ENCODE measurements at regions not wholly inside any gene's neighbourhood (a gene's known extent, or its start where the extent isn't known, plus 50 kb on each side); places are given as distances from the start of the nearest gene placed in this dataset.
"Not testable (repeated sequence)": the region's sequence is repeated elsewhere in the genome, so short reads cannot be mapped to it uniquely, and the experiment has no call there.

DNA sequence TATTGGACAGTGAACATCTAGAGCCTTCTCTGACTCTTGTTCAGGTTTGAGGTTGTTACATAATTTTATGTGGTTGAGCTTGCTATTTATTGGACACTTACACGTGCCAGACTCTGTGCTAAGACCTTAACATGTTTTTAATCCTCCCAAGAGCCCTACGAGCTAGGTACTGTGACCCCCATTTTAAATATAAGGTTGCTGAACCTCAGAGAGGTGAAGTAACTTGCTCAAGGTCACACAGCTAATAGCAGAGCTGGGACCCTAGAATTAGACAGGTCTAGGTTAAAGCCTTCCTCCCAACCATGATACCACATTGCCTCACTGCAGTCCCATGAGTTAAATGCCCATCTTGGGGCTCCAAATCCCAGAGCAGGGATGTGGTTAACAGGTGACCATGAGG, 135.7 kb upstream of the PITX1 start:
- DNase-seq (ENCODE audit: low spot score in 2 of 2): no peak
- H3K36me3 Mint-ChIP-seq: no peaks in the 10 kb centered on the region
- no peak for ATAC-seq (ENCODE audit: low read depth)
- peaks cover 22% of the 10 kb centered on the region for H3K27me3 Mint-ChIP-seq
- H3K4me1 Mint-ChIP-seq: no peaks in the 10 kb centered on the region
- no peak overlapping the region for H3K27ac Mint-ChIP-seq
- H3K9me3 Mint-ChIP-seq: no peaks in the 10 kb centered on the region
- no peak overlapping the region for H3K4me3 Mint-ChIP-seq

DNA sequence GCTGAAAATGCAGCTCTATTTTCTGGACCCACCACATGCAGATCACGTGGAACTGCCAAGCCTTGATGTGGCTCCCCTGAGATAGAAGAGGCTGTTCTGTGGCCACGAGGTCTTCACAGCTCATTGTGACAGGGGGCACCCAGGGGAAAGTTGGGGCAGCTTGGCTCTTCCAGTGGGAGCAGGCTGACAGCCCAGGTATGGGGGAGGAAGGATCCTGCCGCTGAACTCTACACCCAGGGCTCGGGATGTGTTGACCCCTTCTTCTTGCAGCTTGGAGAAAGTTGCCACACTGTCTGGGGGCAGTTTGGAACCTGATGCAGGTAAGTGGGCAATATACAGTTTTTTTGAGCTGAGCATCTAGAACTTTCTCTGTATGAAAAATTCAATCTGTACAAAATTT, 133.6 kb upstream of the PITX1 start:
- DNase-seq (ENCODE audit: low spot score in 2 of 2) (no peak), ATAC-seq (ENCODE audit: low read depth) (no peak)
- Mint-ChIP-seq H3K27ac (no peak overlapping the region), H3K27me3 (peaks cover 27% of the 10 kb centered on the region), H3K9me3 (peaks cover 1% of the 10 kb centered on the region), H3K36me3 (no peaks in the 10 kb centered on the region), H3K4me3 (no peak overlapping the region), H3K4me1 (no peaks in the 10 kb centered on the region)

DNA sequence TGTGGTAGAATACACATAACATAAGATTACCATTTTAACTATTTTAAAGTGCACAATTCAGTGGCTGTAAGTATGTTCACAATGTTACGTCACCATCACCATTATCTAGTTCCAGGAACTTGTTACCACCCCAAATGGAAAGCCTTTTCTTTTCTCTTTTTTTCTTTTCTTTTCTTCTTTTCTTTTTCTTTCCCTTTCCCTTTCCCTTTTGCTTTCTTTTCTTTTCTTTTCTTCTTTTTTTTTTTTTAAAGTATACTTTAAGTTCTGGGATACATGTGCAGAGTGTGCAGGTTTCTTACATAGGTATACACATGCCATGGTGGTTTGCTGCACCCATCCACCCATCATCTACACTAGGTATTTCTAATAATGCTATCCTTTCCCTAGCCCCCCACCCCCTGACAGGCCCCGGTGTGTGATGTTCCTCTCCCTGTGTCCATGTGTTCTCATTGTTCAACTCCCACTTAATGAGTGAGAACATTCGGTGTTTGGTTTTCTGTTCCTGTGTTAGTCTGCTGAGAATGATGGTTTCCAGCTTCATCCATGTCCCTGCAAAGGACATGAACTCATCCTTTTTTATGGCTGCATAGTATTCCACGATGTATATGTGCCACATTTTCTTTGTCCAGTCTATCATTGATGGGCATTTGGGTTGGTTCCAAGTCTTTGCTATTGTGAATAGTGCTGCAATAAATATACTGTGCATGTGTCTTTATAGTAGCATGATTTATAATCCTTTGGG, 131.0 kb upstream of the PITX1 start:
- not testable (repeated sequence) for H3K27ac Mint-ChIP-seq; DNase-seq (ENCODE audit: low spot score in 2 of 2); H3K4me3 Mint-ChIP-seq; H3K9me3 Mint-ChIP-seq; ATAC-seq (ENCODE audit: low read depth); H3K4me1 Mint-ChIP-seq; H3K36me3 Mint-ChIP-seq
- peaks cover 20% of the 10 kb centered on the region for H3K27me3 Mint-ChIP-seq

DNA sequence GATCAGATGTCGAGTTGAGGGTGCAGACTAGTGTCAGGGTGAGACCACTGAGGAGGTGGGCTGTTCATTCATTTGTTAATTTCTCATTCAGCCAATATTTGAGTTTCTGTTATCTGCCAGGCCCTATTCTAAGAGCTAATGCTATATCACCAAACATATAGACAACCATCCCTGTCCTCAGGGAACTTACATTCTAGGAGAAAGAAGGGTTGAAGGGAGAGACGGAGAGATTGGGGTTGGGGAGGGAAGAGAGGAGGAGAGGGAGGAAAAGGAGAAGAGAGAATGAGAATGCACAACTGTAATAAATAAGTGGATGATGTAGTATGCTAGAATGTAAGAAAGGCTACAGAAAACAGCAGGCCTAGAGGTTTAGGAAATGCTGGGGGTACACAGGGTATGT, 129.9 kb upstream of the PITX1 start:
- no peaks in the 10 kb centered on the region for H3K4me1 Mint-ChIP-seq
- H3K27ac Mint-ChIP-seq: no peak overlapping the region
- DNase-seq (ENCODE audit: low spot score in 2 of 2) (no peak), ATAC-seq (ENCODE audit: low read depth) (no peak)
- no peaks in the 10 kb centered on the region for H3K36me3 Mint-ChIP-seq
- peaks cover 22% of the 10 kb centered on the region for H3K27me3 Mint-ChIP-seq
- peaks cover 7% of the 10 kb centered on the region for H3K9me3 Mint-ChIP-seq
- H3K4me3 Mint-ChIP-seq: no peak overlapping the region

DNA sequence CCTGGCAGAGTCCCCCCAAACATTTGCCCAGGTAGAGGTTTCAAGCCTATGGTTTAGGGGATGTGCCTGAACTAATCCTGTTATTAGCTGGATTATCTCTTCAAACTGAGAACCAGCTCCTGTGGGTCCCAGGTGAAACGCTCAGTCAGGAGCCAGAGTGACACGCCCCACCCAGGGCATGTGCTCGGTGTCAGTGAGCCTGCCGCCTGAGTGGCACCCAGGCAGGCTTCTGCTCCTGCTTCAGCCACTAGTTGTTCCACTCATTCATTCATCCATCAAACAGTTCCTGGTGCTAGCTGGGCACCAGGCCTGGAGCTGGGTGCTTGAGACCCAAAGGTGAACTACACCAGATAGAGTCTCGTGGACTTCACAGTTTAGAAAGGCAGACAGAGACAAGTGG, 129.4 kb upstream of the PITX1 start:
- no peaks in the 10 kb centered on the region for H3K4me1 Mint-ChIP-seq

DNA sequence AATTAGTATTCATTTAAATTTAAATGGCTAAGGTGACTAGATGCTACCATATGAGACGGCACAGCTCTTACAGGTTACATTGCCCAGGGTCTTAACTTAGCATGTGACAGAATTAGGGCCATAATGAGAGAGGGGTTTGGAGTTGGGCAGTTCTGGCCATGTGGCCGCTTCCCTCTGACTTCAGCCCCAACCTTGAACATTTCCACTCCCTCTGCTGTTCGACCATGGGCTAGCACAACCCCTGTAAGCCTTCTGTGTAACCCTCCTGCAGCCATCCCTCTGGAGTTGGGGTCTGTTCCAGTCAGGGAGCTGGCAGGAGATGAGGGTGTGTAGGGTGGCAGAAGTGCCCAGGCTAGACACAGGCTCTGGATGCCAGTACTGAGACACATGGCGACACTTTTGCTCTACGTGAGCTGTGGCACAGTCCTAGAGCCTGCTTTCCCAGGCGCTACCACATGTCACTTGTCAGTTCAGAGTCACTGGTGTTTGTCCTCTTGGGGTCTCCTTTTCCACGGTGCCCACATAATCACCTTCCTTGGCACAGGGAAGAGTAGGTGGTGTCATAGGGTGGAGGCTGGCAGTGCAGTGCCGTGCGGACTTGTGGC, 128.7 kb upstream of the PITX1 start:
- DNase-seq (ENCODE audit: low spot score in 2 of 2) (no peak), ATAC-seq (ENCODE audit: low read depth) (no peak)
- no peak overlapping the region for H3K27ac Mint-ChIP-seq
- H3K27me3 Mint-ChIP-seq: peaks cover 17% of the 10 kb centered on the region
- no peaks in the 10 kb centered on the region for H3K4me1 Mint-ChIP-seq
- H3K9me3 Mint-ChIP-seq: peaks cover 11% of the 10 kb centered on the region
- H3K36me3 Mint-ChIP-seq: no peaks in the 10 kb centered on the region
- H3K4me3 Mint-ChIP-seq: no peak overlapping the region

More for the DNA sequence above, 129.4 kb upstream of the PITX1 start:
- Mint-ChIP-seq H3K27me3 (peaks cover 19% of the 10 kb centered on the region), H3K9me3 (peaks cover 8% of the 10 kb centered on the region), H3K4me3 (no peak overlapping the region), H3K36me3 (no peaks in the 10 kb centered on the region), H3K27ac (no peak overlapping the region)
- DNase-seq (ENCODE audit: low spot score in 2 of 2) (no peak), ATAC-seq (ENCODE audit: low read depth) (no peak)

DNA sequence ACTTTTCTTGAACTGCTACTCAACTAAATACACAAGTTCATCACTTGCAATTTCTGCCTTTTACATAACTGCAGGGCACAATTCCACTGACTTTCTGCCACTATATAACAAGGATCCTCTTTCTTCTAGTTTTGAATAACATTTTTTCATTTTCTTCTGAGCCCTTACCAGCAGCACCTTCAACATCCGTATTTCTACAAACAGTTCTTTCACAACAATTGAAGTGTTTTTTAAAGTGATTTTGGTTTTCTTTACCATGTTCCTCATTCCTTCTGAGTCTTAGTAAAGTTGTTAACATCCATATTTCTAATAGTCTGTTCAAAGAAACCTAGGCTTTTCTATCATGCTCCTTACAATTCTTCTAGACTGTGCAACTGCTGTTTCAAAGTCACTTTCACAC, 127.2 kb upstream of the PITX1 start:
- H3K27me3 Mint-ChIP-seq: peaks cover 13% of the 10 kb centered on the region
- peaks cover 13% of the 10 kb centered on the region for H3K9me3 Mint-ChIP-seq
- no peak overlapping the region for H3K27ac Mint-ChIP-seq
- H3K4me3 Mint-ChIP-seq: no peak overlapping the region
- H3K4me1 Mint-ChIP-seq: no peaks in the 10 kb centered on the region
- DNase-seq (ENCODE audit: low spot score in 2 of 2) (no peak), ATAC-seq (ENCODE audit: low read depth) (no peak)
- H3K36me3 Mint-ChIP-seq: no peaks in the 10 kb centered on the region

DNA sequence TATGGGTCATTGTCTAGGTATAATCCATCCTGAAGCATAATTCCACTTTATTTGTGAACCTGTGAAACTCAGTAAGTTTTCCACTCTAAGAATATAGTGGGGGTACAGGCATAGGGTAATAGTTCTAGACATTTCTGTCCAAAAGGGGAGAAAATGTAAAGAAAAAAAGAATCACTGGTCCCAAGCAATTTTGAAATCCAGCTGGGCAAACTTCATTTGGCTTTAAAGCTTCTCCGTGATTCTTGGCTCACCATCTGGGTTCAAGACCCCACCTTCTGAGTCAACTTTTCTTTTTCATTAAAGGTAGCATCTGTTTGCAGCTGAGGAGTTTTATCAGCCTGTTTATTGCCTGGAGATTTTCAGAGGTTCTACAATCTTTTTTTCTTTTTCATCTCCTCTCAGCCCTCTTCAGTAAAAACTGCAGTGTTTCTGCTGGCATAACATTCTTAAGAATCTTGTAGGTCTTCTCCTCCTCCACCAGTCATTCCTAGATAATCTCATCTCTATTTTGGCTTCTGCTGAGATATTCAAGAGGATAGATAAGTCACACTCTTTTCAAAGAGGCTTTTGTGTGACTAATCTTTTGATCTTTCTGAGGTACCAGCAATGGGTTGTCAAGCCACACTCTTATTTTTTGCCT, 126.1 kb upstream of the PITX1 start:
- ATAC-seq (ENCODE audit: low read depth) (no peak), DNase-seq (ENCODE audit: low spot score in 2 of 2) (no peak)
- no peaks in the 10 kb centered on the region for H3K36me3 Mint-ChIP-seq
- no peak overlapping the region for H3K4me3 Mint-ChIP-seq
- no peaks in the 10 kb centered on the region for H3K4me1 Mint-ChIP-seq
- peaks cover 17% of the 10 kb centered on the region for H3K27me3 Mint-ChIP-seq
- H3K27ac Mint-ChIP-seq: no peak overlapping the region
- H3K9me3 Mint-ChIP-seq: peaks cover 13% of the 10 kb centered on the region

DNA sequence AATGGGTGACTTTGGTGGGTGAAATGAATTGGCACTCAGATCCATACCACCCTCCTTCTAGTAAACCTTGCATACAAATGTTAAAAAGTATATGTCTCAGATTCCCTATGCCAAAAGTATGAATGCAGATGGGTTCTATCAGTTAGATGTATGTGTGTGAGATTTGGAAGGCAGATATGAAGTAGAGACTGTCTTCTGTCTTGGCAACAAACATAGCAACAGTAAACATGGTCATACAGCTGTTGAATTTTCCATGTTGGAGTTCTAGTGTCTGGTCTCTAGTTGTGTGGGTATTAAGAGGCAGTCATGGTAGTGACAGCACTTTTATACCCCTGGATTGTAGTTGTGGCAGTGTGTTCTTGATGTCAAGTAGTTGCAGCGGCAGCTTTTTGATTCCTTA, 125.6 kb upstream of the PITX1 start:
- ATAC-seq (ENCODE audit: low read depth): no peak
- no peak overlapping the region for H3K4me3 Mint-ChIP-seq
- no peak overlapping the region for H3K27ac Mint-ChIP-seq
- no peaks in the 10 kb centered on the region for H3K4me1 Mint-ChIP-seq
- peaks cover 17% of the 10 kb centered on the region for H3K27me3 Mint-ChIP-seq
- H3K9me3 Mint-ChIP-seq: peaks cover 13% of the 10 kb centered on the region
- DNase-seq (ENCODE audit: low spot score in 2 of 2): no peak
- H3K36me3 Mint-ChIP-seq: no peaks in the 10 kb centered on the region

DNA sequence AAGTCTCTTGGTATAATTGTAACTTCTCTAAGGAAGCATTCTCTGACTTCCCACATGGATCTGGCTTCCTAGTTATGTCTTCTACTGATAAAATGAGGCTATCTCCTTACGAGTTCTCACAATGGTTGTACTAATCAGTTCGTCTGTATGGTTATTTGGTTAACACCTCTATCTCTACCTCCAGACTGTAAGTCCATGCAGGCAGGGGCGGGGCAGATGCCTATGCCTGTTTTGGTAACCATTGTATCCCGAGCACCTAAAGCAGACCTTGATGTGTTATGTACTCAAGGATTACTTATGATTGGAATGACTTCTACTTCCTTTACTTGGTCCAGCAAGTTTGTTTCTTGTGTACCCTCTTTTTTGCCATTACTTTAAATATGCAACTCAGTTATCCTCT, 125.0 kb upstream of the PITX1 start:
- H3K9me3 Mint-ChIP-seq: peaks cover 13% of the 10 kb centered on the region
- H3K36me3 Mint-ChIP-seq: no peaks in the 10 kb centered on the region
- no peak overlapping the region for H3K4me3 Mint-ChIP-seq
- H3K27me3 Mint-ChIP-seq: peaks cover 14% of the 10 kb centered on the region
- no peak overlapping the region for H3K27ac Mint-ChIP-seq
- no peak for ATAC-seq (ENCODE audit: low read depth)
- H3K4me1 Mint-ChIP-seq: no peaks in the 10 kb centered on the region
- no peak for DNase-seq (ENCODE audit: low spot score in 2 of 2)

DNA sequence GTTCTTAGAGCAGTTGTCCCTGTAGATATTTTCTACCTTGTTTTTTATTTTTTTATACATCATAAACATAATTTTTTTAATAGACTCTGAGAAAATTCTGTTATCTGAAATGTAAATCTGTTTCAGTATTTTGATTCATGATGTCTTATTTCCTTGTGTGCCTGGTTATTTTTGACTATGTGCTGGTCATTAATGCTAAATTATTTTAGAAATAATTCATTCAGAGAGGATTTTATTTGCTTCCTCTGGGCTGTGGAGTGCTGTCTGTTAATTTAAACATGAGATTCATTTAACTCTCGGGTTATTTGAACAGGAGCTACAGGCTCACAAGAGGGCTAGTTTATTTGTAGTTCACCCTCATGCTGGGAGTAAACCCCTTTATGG, 124.3 kb upstream of the PITX1 start:
- peaks cover 14% of the 10 kb centered on the region for H3K27me3 Mint-ChIP-seq
- DNase-seq (ENCODE audit: low spot score in 2 of 2) (no peak), ATAC-seq (ENCODE audit: low read depth) (no peak)
- no peaks in the 10 kb centered on the region for H3K4me1 Mint-ChIP-seq
- no peak overlapping the region for H3K4me3 Mint-ChIP-seq
- peaks cover 11% of the 10 kb centered on the region for H3K9me3 Mint-ChIP-seq
- no peaks in the 10 kb centered on the region for H3K36me3 Mint-ChIP-seq
- H3K27ac Mint-ChIP-seq: no peak overlapping the region

DNA sequence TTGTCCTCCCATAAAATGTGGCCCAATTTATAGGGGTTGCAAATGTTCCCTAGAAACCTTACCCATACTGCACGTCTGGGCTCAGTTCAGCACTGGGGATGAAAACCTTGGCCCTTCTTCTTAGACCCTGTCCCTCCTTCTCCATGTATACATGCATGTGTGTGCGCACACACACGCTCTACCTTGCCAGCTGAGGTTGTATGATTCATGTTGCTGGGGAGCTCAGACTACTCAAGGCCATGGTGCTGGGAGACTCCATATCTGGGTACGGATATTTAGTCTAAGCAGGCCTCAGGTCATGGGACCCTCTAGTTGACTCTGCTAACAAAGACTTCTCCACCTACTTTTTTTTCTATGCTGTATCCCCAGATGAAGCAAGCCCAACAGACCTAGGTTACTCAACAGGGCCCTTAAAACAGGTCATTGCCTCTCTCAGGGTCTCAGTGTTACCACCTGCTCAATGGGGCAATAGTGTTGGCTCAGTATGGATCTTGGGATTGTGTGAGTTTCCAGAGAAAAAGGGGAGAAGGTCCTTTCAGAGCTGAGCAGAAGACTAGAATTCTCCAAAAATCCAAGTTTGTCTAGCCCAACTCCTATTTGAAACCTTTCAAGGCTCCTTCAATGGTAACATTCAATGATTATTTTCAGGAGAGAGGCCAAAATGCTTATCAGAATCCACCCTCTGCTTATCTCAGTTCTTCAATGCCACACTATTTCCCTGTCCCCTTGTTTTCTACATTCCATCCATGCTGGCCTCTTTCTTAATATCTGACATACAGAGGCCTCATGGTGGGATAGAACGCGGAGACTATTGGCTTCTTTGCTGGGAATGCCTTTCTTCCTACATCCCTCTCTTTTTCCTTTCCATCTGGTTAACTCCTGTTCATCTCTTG, 123.6 kb upstream of the PITX1 start:
- no peak overlapping the region for H3K4me3 Mint-ChIP-seq
- no peaks in the 10 kb centered on the region for H3K36me3 Mint-ChIP-seq
- ATAC-seq (ENCODE audit: low read depth) (no peak), DNase-seq (ENCODE audit: low spot score in 2 of 2) (no peak)
- peaks cover 14% of the 10 kb centered on the region for H3K27me3 Mint-ChIP-seq
- no peak overlapping the region for H3K27ac Mint-ChIP-seq
- H3K9me3 Mint-ChIP-seq: peaks cover 11% of the 10 kb centered on the region
- H3K4me1 Mint-ChIP-seq: no peaks in the 10 kb centered on the region

DNA sequence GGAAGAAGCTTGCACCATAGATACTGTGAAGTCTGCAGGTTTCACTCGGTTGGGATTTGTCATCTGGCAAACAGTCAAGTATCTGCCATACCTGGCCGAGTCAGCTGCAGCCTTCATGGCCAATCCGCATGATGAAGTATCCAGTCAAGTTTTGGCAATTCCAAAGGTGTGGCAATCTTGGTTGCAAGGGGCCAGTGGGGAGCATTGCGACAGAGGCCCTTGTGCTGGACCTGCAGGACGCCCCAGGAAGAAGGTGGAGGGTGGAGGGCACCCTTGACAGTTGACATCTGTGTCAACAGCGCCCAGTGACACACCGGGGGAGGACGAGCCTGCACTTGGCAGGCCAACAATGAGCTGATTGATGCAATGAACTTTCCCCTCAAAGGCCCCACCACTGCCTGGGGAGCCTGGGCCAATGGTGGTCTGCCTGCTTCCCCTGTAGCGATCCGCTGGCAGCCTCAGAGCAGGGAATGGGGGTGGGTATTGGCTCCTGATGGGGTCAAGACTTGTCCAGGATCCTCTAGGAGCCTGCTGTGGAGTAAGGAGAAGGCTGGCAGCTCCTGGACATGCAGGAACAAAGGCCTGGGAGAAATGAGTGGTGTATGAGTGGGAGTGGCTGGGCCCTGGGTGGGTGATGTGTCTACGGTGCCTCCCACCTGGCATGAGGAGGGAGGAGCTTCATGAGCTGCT, 122.8 kb upstream of the PITX1 start:
- peaks cover 14% of the 10 kb centered on the region for H3K27me3 Mint-ChIP-seq

More for the DNA sequence above, 122.8 kb upstream of the PITX1 start:
- H3K4me3 Mint-ChIP-seq: no peak overlapping the region
- H3K36me3 Mint-ChIP-seq: no peaks in the 10 kb centered on the region
- H3K9me3 Mint-ChIP-seq: peaks cover 11% of the 10 kb centered on the region
- ATAC-seq (ENCODE audit: low read depth): no peak
- no peaks in the 10 kb centered on the region for H3K4me1 Mint-ChIP-seq
- H3K27ac Mint-ChIP-seq: no peak overlapping the region
- DNase-seq (ENCODE audit: low spot score in 2 of 2): no peak
